ENCODE measurements at regions not wholly inside any gene's neighbourhood (a gene's known extent, or its start where the extent isn't known, plus 50 kb on each side); places are given as distances from the start of the nearest gene placed in this dataset.

- ChIA-PET POLR2A (no interaction called here), CTCF (no interaction called here)
- no peaks in the 10 kb centered on the region for H3K36me3 Mint-ChIP-seq (ENCODE audit: low read depth)
- H3K27me3 Mint-ChIP-seq: no peaks in the 10 kb centered on the region
- Histone ChIP-seq H3K4me3 (ENCODE audit: low read length) (no peak overlapping the region), H3K9me3 (ENCODE audit: control insufficient read depth in 1 of 2, insufficient read depth in 1 of 2, low read length in 2 of 2) (peaks cover 0 to 13% of the 10 kb centered on the region in 2 experiments), H3K36me3 (ENCODE audit: insufficient read depth, low read length) (no peaks in the 10 kb centered on the region), H3K4me1 (ENCODE audit: insufficient read depth, low read length) (no peaks in the 10 kb centered on the region), H3K27ac (ENCODE audit: low read depth in 1 of 2, low read length in 2 of 2) (no peak overlapping the region), H3K27me3 (ENCODE audit: control insufficient read depth in 1 of 2, insufficient read depth in 2 of 2, low read length in 2 of 2) (no peaks in the 10 kb centered on the region)
- TF ChIP-seq, protein P1, sequence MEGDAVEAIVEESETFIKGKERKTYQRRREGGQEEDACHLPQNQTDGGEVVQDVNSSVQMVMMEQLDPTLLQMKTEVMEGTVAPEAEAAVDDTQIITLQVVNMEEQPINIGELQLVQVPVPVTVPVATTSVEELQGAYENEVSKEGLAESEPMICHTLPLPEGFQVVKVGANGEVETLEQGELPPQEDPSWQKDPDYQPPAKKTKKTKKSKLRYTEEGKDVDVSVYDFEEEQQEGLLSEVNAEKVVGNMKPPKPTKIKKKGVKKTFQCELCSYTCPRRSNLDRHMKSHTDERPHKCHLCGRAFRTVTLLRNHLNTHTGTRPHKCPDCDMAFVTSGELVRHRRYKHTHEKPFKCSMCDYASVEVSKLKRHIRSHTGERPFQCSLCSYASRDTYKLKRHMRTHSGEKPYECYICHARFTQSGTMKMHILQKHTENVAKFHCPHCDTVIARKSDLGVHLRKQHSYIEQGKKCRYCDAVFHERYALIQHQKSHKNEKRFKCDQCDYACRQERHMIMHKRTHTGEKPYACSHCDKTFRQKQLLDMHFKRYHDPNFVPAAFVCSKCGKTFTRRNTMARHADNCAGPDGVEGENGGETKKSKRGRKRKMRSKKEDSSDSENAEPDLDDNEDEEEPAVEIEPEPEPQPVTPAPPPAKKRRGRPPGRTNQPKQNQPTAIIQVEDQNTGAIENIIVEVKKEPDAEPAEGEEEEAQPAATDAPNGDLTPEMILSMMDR (IDR thresholded peaks at IDR 0.05): no peak
- no peak overlapping the region for H3K27ac Mint-ChIP-seq
- intact Hi-C loops (cut with DNase I, micrococcal nuclease): no loop called here
- no peaks in the 10 kb centered on the region for H3K4me1 Mint-ChIP-seq (ENCODE audit: low read depth)
- H3K9me3 Mint-ChIP-seq: peaks cover 14% of the 10 kb centered on the region
- ATAC-seq (ENCODE audit: poor library complexity) (no peak), DNase-seq (no peak)
- no peak overlapping the region for H3K4me3 Mint-ChIP-seq
These were observed 325.5 kb downstream of the FOXG1 start for GRCh38 chr14:29092121-29092520.

DNA sequence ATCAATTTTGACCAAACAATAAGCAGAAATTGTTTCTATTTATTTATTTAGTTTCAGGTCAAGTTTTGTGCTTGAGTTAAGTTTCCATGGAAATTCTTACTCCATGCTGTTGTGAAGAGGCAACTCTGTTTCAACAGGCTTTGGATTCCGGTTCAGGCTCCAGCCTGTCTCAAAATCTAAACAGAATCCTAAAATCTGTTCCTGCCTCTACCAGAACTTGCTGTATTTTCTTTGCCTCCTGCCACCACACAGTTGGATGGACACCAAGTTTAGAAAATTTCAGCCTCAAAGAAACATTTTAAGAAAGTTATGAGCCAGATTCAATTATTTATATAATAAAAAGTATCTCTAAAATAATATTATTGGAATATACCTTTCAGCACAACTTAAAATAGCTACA is 330.9 kb downstream of the FOXG1 start:
- Histone ChIP-seq H3K27ac (ENCODE audit: low read depth in 1 of 2, low read length in 2 of 2) (no peak overlapping the region), H3K27me3 (ENCODE audit: control insufficient read depth in 1 of 2, insufficient read depth in 2 of 2, low read length in 2 of 2) (no peaks in the 10 kb centered on the region), H3K9me3 (ENCODE audit: control insufficient read depth in 1 of 2, insufficient read depth in 1 of 2, low read length in 2 of 2) (peaks cover 0 to 10% of the 10 kb centered on the region in 2 experiments), H3K4me3 (ENCODE audit: low read length) (no peak overlapping the region), H3K36me3 (ENCODE audit: insufficient read depth, low read length) (no peaks in the 10 kb centered on the region), H3K4me1 (ENCODE audit: insufficient read depth, low read length) (no peaks in the 10 kb centered on the region)
- Mint-ChIP-seq H3K4me3 (no peak overlapping the region), H3K27me3 (no peaks in the 10 kb centered on the region), H3K9me3 (peaks cover 22% of the 10 kb centered on the region), H3K36me3 (ENCODE audit: low read depth) (no peaks in the 10 kb centered on the region), H3K4me1 (ENCODE audit: low read depth) (no peaks in the 10 kb centered on the region), H3K27ac (no peak overlapping the region)
- CTCF ChIA-PET: no interaction called here
- intact Hi-C loops (cut with DNase I, micrococcal nuclease): no loop called here
- TF ChIP-seq, protein P1 (IDR thresholded peaks at IDR 0.05): no peak
- POLR2A ChIA-PET: no interaction called here
- ATAC-seq (ENCODE audit: poor library complexity) (no peak), DNase-seq (no peak)

- no peak overlapping the region for H3K27ac Mint-ChIP-seq
- no peaks in the 10 kb centered on the region for H3K36me3 Mint-ChIP-seq (ENCODE audit: low read depth)
- peaks cover 21% of the 10 kb centered on the region for H3K9me3 Mint-ChIP-seq
- no peaks in the 10 kb centered on the region for H3K4me1 Mint-ChIP-seq (ENCODE audit: low read depth)
- no peak overlapping the region for H3K4me3 Mint-ChIP-seq
- intact Hi-C loops (cut with DNase I, micrococcal nuclease): no loop called here
- no peak overlapping the region for H3K27ac ChIP-seq (ENCODE audit: low read depth in 1 of 2, low read length in 2 of 2)
- ChIA-PET CTCF (no interaction called here), POLR2A (no interaction called here)
- ATAC-seq (ENCODE audit: poor library complexity) (no peak), DNase-seq (no peak)
- H3K27me3 ChIP-seq (ENCODE audit: control insufficient read depth in 1 of 2, insufficient read depth in 2 of 2, low read length in 2 of 2): no peaks in the 10 kb centered on the region
- H3K4me1 ChIP-seq (ENCODE audit: insufficient read depth, low read length): no peaks in the 10 kb centered on the region
- no peaks in the 10 kb centered on the region for H3K36me3 ChIP-seq (ENCODE audit: insufficient read depth, low read length)
- H3K4me3 ChIP-seq (ENCODE audit: low read length): no peak overlapping the region
- no peaks in the 10 kb centered on the region for H3K27me3 Mint-ChIP-seq
- H3K9me3 ChIP-seq (ENCODE audit: control insufficient read depth in 1 of 2, insufficient read depth in 1 of 2, low read length in 2 of 2): peaks cover 0 to 10% of the 10 kb centered on the region in 2 experiments
- TF ChIP-seq, protein P1 (IDR thresholded peaks at IDR 0.05): no peak
These were observed 332.1 kb downstream of the FOXG1 start for GRCh38 chr14:29098656-29099055.
